Fibroblast of villous mesenchyme (primary cell): ENCODE measurements at regions not wholly inside any gene's neighbourhood (a gene's known extent, or its start where the extent isn't known, plus 50 kb on each side); places are given as distances from the start of the nearest gene placed in this dataset.
"Not testable (repeated sequence)": the region's sequence is repeated elsewhere in the genome, so short reads cannot be mapped to it uniquely, and the experiment has no call there.

Source experiments
- DNase-seq: peaks from one replicate; pipeline ENCODE4 v3.0.0-alpha.2; 2010; ENCODE audit warnings: low read depth
- H3K4me3 ChIP-seq: 2 replicates; pipeline ENCODE4 v1.5.1; 2011; ENCODE audit warnings: low read depth, mild to moderate bottlenecking, low read length
- TF ChIP-seq, protein P1 (sequence below): IDR thresholded peaks from 2 replicates; pipeline ENCODE4 v1.5.1; 2012; ENCODE audit warnings: low read depth, mild to moderate bottlenecking, low read length; ENCODE audit not compliant: insufficient read depth

- DNase-seq = not testable (repeated sequence)
Observed at GRCh38 chr17:20633268-20634059, 53.9 kb downstream of the CDRT15L2 start.

GRCh38 chr17:20640147-20640546, 60.6 kb downstream of the CDRT15L2 start:
- H3K4me3 ChIP-seq, DNase-seq: not testable (repeated sequence)

More at GRCh38 chr17:20633268-20634059, 53.9 kb downstream of the CDRT15L2 start:
- not testable (repeated sequence) for H3K4me3 ChIP-seq

DNA sequence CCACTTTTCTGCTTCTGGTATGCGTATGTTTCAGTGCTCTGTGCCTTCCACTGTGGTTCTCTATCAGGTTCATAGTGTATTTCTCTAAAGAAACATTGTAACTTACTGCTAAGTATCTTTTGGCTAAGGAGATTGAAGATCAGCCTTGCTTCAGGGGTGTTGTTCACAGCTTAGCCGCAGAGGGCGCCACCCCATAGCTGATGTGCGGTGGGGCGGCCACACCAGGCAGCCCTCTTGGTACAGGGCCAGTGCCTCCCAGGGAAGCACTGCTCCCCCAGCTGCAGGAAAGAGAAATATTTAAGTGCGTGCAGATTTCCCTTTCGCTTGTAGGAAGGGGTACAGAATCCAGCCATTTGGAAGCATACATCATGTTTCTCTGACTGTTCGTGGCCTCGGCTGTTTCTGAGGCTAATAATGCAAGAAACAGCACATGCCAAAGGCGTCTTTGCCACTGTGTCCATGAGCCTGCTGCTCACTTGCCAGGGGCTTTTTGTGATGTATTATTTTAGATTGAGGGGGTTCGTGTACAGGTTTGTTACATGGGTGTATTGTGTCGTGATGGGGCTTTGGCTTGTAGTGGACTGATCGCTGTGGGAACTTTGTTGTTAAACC, 67.2 kb downstream of the CDRT15L2 start:
- DNase-seq = peak; percentile 45
- TF ChIP-seq, protein P1, sequence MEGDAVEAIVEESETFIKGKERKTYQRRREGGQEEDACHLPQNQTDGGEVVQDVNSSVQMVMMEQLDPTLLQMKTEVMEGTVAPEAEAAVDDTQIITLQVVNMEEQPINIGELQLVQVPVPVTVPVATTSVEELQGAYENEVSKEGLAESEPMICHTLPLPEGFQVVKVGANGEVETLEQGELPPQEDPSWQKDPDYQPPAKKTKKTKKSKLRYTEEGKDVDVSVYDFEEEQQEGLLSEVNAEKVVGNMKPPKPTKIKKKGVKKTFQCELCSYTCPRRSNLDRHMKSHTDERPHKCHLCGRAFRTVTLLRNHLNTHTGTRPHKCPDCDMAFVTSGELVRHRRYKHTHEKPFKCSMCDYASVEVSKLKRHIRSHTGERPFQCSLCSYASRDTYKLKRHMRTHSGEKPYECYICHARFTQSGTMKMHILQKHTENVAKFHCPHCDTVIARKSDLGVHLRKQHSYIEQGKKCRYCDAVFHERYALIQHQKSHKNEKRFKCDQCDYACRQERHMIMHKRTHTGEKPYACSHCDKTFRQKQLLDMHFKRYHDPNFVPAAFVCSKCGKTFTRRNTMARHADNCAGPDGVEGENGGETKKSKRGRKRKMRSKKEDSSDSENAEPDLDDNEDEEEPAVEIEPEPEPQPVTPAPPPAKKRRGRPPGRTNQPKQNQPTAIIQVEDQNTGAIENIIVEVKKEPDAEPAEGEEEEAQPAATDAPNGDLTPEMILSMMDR = peak; percentile 68
- H3K4me3 ChIP-seq = not testable (repeated sequence)

GRCh38 chr17:20649097-20649767, 69.7 kb downstream of the CDRT15L2 start:
- not testable (repeated sequence) for DNase-seq, H3K4me3 ChIP-seq

DNA sequence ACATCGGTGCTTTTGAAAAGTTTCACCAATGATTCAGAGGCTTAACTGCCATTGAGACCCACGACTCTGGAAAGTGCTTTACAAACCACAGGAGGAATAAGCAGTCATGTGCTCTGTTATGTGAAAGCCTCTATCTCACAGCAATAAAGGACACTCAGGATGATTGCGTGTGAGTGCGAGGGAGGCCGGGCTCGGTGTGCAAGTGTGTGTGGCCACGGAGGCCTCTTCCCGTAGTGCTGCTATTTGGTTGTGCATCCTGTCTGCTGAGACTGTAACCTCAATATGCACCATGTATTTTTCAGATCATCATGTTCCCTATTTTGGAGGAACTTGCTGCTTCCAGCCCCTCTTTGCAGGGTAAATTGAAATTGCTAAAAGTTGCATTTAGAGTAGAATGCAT, 71.5 kb downstream of the CDRT15L2 start:
- DNase-seq, H3K4me3 ChIP-seq: not testable (repeated sequence)

DNA sequence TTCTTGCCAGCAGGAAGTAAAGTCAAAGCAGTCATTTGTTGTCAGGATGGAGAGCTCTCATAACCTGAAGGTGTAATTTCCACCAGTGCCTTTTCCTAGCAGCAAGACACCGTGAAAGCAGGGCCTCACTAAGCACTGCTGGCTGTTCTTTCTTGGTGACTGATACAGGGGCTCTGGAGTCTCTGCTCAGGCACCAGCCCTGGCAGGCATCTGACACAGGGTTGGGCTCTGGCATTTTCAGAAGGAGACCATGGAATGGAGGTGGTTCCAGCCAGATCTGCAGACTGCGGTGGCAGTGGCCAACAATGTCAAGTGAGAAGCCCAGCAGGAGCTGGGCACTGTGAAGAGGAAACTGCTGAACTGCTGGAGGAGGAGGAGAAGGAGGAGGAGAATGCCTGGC, 72.2 kb downstream of the CDRT15L2 start:
- DNase-seq, H3K4me3 ChIP-seq: not testable (repeated sequence)

DNA sequence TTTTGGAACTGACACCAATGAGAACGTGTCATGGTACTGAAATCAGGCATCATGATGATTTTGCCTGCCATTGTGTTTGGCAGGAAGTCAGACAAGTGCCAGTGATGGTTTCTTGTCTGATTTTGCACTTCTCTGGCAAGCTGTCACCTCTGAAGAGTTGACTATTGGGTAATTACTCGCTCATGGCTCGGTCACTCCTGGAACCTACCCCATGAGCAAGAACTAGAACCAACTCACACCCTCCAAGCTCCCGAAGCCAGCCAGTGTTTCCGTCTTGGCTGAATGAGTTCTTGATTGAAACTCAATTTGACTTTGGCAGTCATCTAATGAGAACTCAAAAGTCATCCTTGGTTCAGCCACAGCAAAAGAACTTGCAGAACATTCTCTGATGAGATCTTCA, 73.9 kb downstream of the CDRT15L2 start:
- not testable (repeated sequence) for H3K4me3 ChIP-seq, DNase-seq

- H3K4me3 ChIP-seq = not testable (repeated sequence)
- DNase-seq = peak; percentile 73
Observed at GRCh38 chr17:20654114-20654513, 74.6 kb downstream of the CDRT15L2 start.

DNA sequence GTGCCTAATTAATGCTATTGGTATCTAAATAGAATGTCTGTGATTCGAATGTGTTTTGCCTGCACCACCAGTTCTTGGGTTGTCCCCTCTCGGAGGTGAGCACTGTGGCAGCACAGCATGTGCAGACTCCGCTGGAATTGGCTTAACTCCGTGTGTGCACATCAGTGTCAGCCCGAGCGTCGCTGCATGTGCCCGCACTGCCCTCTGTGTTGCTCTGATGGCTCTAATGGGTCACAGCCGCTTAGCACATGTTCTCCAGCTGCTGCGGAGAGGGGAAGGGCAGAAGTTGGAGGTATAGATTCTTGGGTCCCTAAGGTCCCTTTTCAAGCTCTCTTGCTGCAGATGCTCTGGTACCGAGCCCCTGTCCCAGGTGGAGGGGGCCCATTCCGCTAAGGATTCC, 75.1 kb downstream of the CDRT15L2 start:
- H3K4me3 ChIP-seq = not testable (repeated sequence)
- peak; percentile 33 for DNase-seq

- peak; percentile 89 for DNase-seq
- H3K4me3 ChIP-seq = not testable (repeated sequence)
Observed at GRCh38 chr17:20665103-20665955, 85.8 kb downstream of the CDRT15L2 start.

GRCh38 chr17:20666689-20667088, 87.2 kb downstream of the CDRT15L2 start:
- peak; percentile 41 for DNase-seq
- not testable (repeated sequence) for H3K4me3 ChIP-seq

DNA sequence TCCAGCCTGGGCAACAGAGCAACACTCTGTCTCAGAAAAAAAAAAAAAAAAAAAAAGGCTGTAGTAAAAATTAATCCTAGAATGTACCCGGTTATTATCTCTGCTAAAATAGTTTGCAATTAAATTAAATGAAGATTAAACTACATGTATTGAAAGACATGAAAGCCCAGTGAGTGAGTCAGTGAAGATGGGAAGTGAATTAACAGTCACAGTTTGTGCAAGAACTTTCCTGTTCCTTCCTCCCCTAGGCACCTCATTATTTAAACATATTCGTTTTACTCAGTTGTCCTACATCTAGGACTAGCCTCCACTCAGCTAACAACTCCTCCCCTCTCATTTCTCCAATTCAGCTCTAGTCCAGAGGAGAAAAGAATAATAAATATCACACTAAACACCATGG, 88.2 kb downstream of the CDRT15L2 start:
- peak; percentile 10 for DNase-seq
- not testable (repeated sequence) for H3K4me3 ChIP-seq

- peak; percentile 65 for DNase-seq
- not testable (repeated sequence) for H3K4me3 ChIP-seq
Observed at GRCh38 chr17:20668316-20668715, 88.8 kb downstream of the CDRT15L2 start.

DNA sequence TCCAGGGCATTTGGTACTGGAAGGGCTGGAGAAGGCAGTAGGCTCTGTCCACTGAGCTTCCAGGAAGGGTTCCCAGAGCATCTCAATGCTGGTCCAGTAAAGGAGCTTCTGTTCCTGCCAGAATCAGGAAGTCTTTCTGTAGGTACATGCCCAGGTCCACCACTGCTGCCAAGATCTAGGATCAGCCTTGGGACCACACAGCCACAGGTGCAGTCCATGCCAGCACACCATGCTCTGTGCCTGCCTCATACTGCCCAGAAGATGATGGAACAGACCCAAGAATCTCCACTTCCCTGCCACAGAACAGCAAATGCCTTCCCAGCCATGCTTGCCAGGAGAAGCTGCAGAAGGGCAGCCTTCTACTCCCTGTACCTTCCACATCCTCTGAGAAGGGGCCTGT, 89.3 kb downstream of the CDRT15L2 start:
- not testable (repeated sequence) for H3K4me3 ChIP-seq, DNase-seq

GRCh38 chr17:20670506-20670905, 91.0 kb downstream of the CDRT15L2 start:
- not testable (repeated sequence) for DNase-seq, H3K4me3 ChIP-seq

GRCh38 chr17:20674374-20674773, 94.8 kb downstream of the CDRT15L2 start:
- not testable (repeated sequence) for DNase-seq, H3K4me3 ChIP-seq

DNA sequence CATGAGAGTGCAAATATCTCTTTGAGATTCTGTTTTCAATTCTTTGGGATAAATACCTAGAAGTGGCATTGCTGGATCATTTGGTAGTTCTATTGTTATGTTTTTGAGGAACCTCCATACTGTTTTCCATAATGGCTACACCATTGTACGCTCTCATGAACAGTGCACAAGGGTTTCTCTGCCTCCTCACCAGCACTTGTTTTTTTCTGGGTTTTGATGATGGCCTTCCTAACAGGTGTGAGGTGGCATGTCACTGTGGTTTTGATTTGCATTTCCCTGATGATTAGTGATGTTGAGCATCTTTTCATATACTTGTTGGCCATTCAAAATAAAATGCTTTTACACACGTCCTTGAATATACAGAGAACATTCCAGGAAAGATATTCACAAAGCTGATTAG, 96.2 kb downstream of the CDRT15L2 start:
- DNase-seq, H3K4me3 ChIP-seq: not testable (repeated sequence)
